ENCODE measurements at regions not wholly inside any gene's neighbourhood (a gene's known extent, or its start where the extent isn't known, plus 50 kb on each side); places are given as distances from the start of the nearest gene placed in this dataset.
A peak's percentile ranks its signal among the peaks of the same experiment; 100 is the strongest.

GRCh38 chr3:187955587-187955952 lies 198.4 kb upstream of the LPP start:
- no peak for TF ChIP-seq CTCF (IDR thresholded peaks at IDR 0.05)
- H3K9me3 ChIP-seq = no peaks in the 10 kb centered on the region
- DNase-seq (no peak), ATAC-seq (no peak)
- H3K36me3 ChIP-seq = no peaks in the 10 kb centered on the region
- intact Hi-C loops (cut with DNase I) = no loop called here
- no peak overlapping the region for H3K4me3 ChIP-seq
- no peak overlapping the region for H3K27ac ChIP-seq
- H3K4me1 ChIP-seq = peaks cover 14% of the 10 kb centered on the region
- no peaks in the 10 kb centered on the region for H3K27me3 ChIP-seq

GRCh38 chr3:187957165-187957581 lies 196.8 kb upstream of the LPP start:
- ATAC-seq = no peak
- TF ChIP-seq CTCF (IDR thresholded peaks at IDR 0.05) = no peak
- H3K27me3 ChIP-seq = no peaks in the 10 kb centered on the region
- intact Hi-C loops (cut with DNase I) = no loop called here
- no peaks in the 10 kb centered on the region for H3K36me3 ChIP-seq
- H3K4me1 ChIP-seq = peaks cover 14% of the 10 kb centered on the region
- no peaks in the 10 kb centered on the region for H3K9me3 ChIP-seq
- H3K27ac ChIP-seq = no peak overlapping the region
- DNase-seq = no peak
- H3K4me3 ChIP-seq = no peak overlapping the region

GRCh38 chr3:187957582-187957981 lies 196.4 kb upstream of the LPP start:
- peaks cover 14% of the 10 kb centered on the region for H3K4me1 ChIP-seq
- intact Hi-C loops (cut with DNase I) = no loop called here
- no peaks in the 10 kb centered on the region for H3K9me3 ChIP-seq
- no peak for DNase-seq
- no peak for TF ChIP-seq CTCF (IDR thresholded peaks at IDR 0.05)
- H3K27me3 ChIP-seq = no peaks in the 10 kb centered on the region
- no peak for ATAC-seq
- no peak overlapping the region for H3K4me3 ChIP-seq
- H3K27ac ChIP-seq = no peak overlapping the region
- H3K36me3 ChIP-seq = no peaks in the 10 kb centered on the region

- Histone ChIP-seq H3K9me3 (no peaks in the 10 kb centered on the region), H3K27me3 (no peaks in the 10 kb centered on the region), H3K36me3 (no peaks in the 10 kb centered on the region), H3K4me1 (peaks cover 14% of the 10 kb centered on the region), H3K27ac (no peak overlapping the region), H3K4me3 (no peak overlapping the region)
- no peak for TF ChIP-seq CTCF (IDR thresholded peaks at IDR 0.05)
- peak; percentile 40 for ATAC-seq
- DNase-seq = no peak
- intact Hi-C loops (cut with DNase I) = no loop called here
These were observed 195.4 kb upstream of the LPP start for GRCh38 chr3:187958432-187959003.

GRCh38 chr3:187960820-187961219 lies 193.1 kb upstream of the LPP start:
- Histone ChIP-seq H3K27ac (no peak overlapping the region), H3K27me3 (no peaks in the 10 kb centered on the region), H3K9me3 (no peaks in the 10 kb centered on the region), H3K4me3 (no peak overlapping the region), H3K36me3 (no peaks in the 10 kb centered on the region), H3K4me1 (peaks cover 7% of the 10 kb centered on the region)
- ATAC-seq (no peak), DNase-seq (no peak)
- TF ChIP-seq CTCF (IDR thresholded peaks at IDR 0.05) = no peak
- intact Hi-C loops (cut with DNase I) = no loop called here

GRCh38 chr3:187961366-187961765 lies 192.6 kb upstream of the LPP start:
- no peak for ATAC-seq
- no peak for TF ChIP-seq CTCF (IDR thresholded peaks at IDR 0.05)

More at GRCh38 chr3:187961366-187961765, 192.6 kb upstream of the LPP start:
- H3K4me3 ChIP-seq = no peak overlapping the region
- no peaks in the 10 kb centered on the region for H3K27me3 ChIP-seq
- DNase-seq = no peak
- peaks cover 7% of the 10 kb centered on the region for H3K4me1 ChIP-seq
- no peak overlapping the region for H3K27ac ChIP-seq
- intact Hi-C loops (cut with DNase I) = no loop called here
- H3K9me3 ChIP-seq = no peaks in the 10 kb centered on the region
- no peaks in the 10 kb centered on the region for H3K36me3 ChIP-seq

Measured in upper lobe of right lung (tissue), 1 donor.